NT2/D1 (cell line): ENCODE measurements at regions not wholly inside any gene's neighbourhood (a gene's known extent, or its start where the extent isn't known, plus 50 kb on each side); places are given as distances from the start of the nearest gene placed in this dataset.

Source experiments
- DNase-seq: peaks from one replicate; pipeline ENCODE4 v3.0.0-alpha.2; 2011; ENCODE audit warnings: low read depth, low spot score
- H3K27me3 ChIP-seq: 2 replicates; pipeline ENCODE4 v1.6.0; 2011; ENCODE audit warnings: mild to moderate bottlenecking; ENCODE audit not compliant: insufficient read length, insufficient read depth
- H3K36me3 ChIP-seq: 2 replicates; pipeline ENCODE4 v1.6.1; 2011; ENCODE audit warnings: mild to moderate bottlenecking, low read length, mixed read lengths; ENCODE audit not compliant: insufficient read depth, insufficient read length
- H3K4me1 ChIP-seq: 2 replicates; pipeline ENCODE4 v1.5.1; 2011; ENCODE audit not compliant: insufficient read depth, insufficient read length
- H3K4me3 ChIP-seq: 2 replicates; pipeline ENCODE4 v1.5.1; 2011; ENCODE audit warnings: low read depth; ENCODE audit not compliant: insufficient read length
- H3K9ac ChIP-seq: 2 replicates; pipeline ENCODE4 v1.6.0; 2011; ENCODE audit warnings: low read depth; ENCODE audit not compliant: insufficient read length
- H3K9me3 ChIP-seq: 2 replicates; pipeline ENCODE4 v1.5.1; 2011; ENCODE audit warnings: mild to moderate bottlenecking, low read length; ENCODE audit not compliant: insufficient read depth
- SUZ12 ChIP-seq: IDR thresholded peaks from 2 replicates; pipeline ENCODE4 v1.6.1; 2011; ENCODE audit not compliant: insufficient read length, insufficient read depth; ENCODE audit errors: extremely low read depth
- YY1 ChIP-seq: IDR thresholded peaks from 2 replicates; pipeline ENCODE4 v1.6.1; 2011; ENCODE audit not compliant: insufficient read length, insufficient read depth
- ZNF274 ChIP-seq: IDR thresholded peaks from 2 replicates; pipeline ENCODE4 v1.6.1; 2011; ENCODE audit warnings: mild to moderate bottlenecking, low read depth, low read length

GRCh38 chr21:17003763-17004373 is 509.0 kb upstream of the CXADR start:
- TF ChIP-seq SUZ12 (no peak), ZNF274 (no peak), YY1 (no peak)
- peaks cover 15% of the 10 kb centered on the region for H3K9me3 ChIP-seq
- no peaks in the 10 kb centered on the region for H3K36me3 ChIP-seq
- H3K27me3 ChIP-seq, result no peaks in the 10 kb centered on the region
- no peak overlapping the region for H3K9ac ChIP-seq
- H3K4me1 ChIP-seq, result no peaks in the 10 kb centered on the region
- no peak overlapping the region for H3K4me3 ChIP-seq
- DNase-seq, result no peak

- TF ChIP-seq ZNF274 (no peak), YY1 (no peak), SUZ12 (no peak)
- H3K27me3 ChIP-seq, result no peaks in the 10 kb centered on the region
- H3K4me1 ChIP-seq, result no peaks in the 10 kb centered on the region
- H3K9me3 ChIP-seq, result peaks cover 16% of the 10 kb centered on the region
- H3K9ac ChIP-seq, result no peak overlapping the region
- no peak overlapping the region for H3K4me3 ChIP-seq
- no peak for DNase-seq
- H3K36me3 ChIP-seq, result no peaks in the 10 kb centered on the region
Measured at GRCh38 chr21:17032141-17032655, 480.6 kb upstream of the CXADR start.

GRCh38 chr21:17044696-17045095 is 468.1 kb upstream of the CXADR start:
- DNase-seq, result no peak
- no peaks in the 10 kb centered on the region for H3K4me1 ChIP-seq
- H3K36me3 ChIP-seq, result no peaks in the 10 kb centered on the region
- peaks cover 28% of the 10 kb centered on the region for H3K9me3 ChIP-seq
- H3K9ac ChIP-seq, result no peak overlapping the region
- H3K27me3 ChIP-seq, result no peaks in the 10 kb centered on the region
- H3K4me3 ChIP-seq, result no peak overlapping the region
- TF ChIP-seq SUZ12 (no peak), ZNF274 (no peak), YY1 (no peak)

GRCh38 chr21:17045214-17045853 is 467.5 kb upstream of the CXADR start:
- Histone ChIP-seq H3K9me3 (peaks cover 31% of the 10 kb centered on the region), H3K27me3 (no peaks in the 10 kb centered on the region), H3K4me1 (no peaks in the 10 kb centered on the region), H3K9ac (no peak overlapping the region), H3K36me3 (no peaks in the 10 kb centered on the region), H3K4me3 (no peak overlapping the region)
- no peak for DNase-seq
- no peak for TF ChIP-seq ZNF274
- no peak for TF ChIP-seq SUZ12
- no peak for TF ChIP-seq YY1

GRCh38 chr21:17048974-17049373 is 463.9 kb upstream of the CXADR start:
- Histone ChIP-seq H3K27me3 (no peaks in the 10 kb centered on the region), H3K4me3 (no peak overlapping the region), H3K36me3 (no peaks in the 10 kb centered on the region), H3K9me3 (peaks cover 31% of the 10 kb centered on the region), H3K4me1 (no peaks in the 10 kb centered on the region), H3K9ac (no peak overlapping the region)
- DNase-seq, result no peak
- TF ChIP-seq ZNF274 (no peak), SUZ12 (no peak), YY1 (no peak)

- TF ChIP-seq SUZ12 (no peak), YY1 (no peak), ZNF274 (no peak)
- H3K27me3 ChIP-seq, result no peaks in the 10 kb centered on the region
Measured at GRCh38 chr21:17050156-17050555, 462.7 kb upstream of the CXADR start.

GRCh38 chr21:17050646-17051045 is 462.2 kb upstream of the CXADR start:
- no peak for DNase-seq
- Histone ChIP-seq H3K27me3 (no peaks in the 10 kb centered on the region), H3K9me3 (peaks cover 31% of the 10 kb centered on the region), H3K4me3 (no peak overlapping the region), H3K9ac (no peak overlapping the region), H3K36me3 (no peaks in the 10 kb centered on the region), H3K4me1 (no peaks in the 10 kb centered on the region)
- no peak for TF ChIP-seq YY1
- no peak for TF ChIP-seq ZNF274
- TF ChIP-seq SUZ12, result no peak

More at GRCh38 chr21:17050156-17050555, 462.7 kb upstream of the CXADR start:
- DNase-seq, result no peak
- no peaks in the 10 kb centered on the region for H3K36me3 ChIP-seq
- no peak overlapping the region for H3K9ac ChIP-seq
- H3K4me3 ChIP-seq, result no peak overlapping the region
- no peaks in the 10 kb centered on the region for H3K4me1 ChIP-seq
- H3K9me3 ChIP-seq, result peaks cover 31% of the 10 kb centered on the region
